ENCODE measurements at regions not wholly inside any gene's neighbourhood (a gene's known extent, or its start where the extent isn't known, plus 50 kb on each side); places are given as distances from the start of the nearest gene placed in this dataset.

GRCh38 chrX:1031521-1032430, 180.7 kb downstream of the CRLF2 start:
- Histone ChIP-seq H3K27me3 (replicated peaks; ENCODE audit: insufficient read depth, low read depth, low read length, poor library complexity) (no peaks in the 10 kb centered on the region), H3K36me3 (ENCODE audit: insufficient read depth, low read length, poor library complexity, severe bottlenecking) (no peaks in the 10 kb centered on the region), H3K4me3 (ENCODE audit: low read depth, low read length, poor library complexity, severe bottlenecking) (no peak overlapping the region), H3K9me3 (ENCODE audit: low read depth, low read length, poor library complexity, severe bottlenecking) (no peaks in the 10 kb centered on the region), H3K4me1 (ENCODE audit: insufficient read depth, low read length, poor library complexity, severe bottlenecking) (no peaks in the 10 kb centered on the region), H3K27ac (ENCODE audit: low read depth, low read length, poor library complexity, severe bottlenecking) (no peak overlapping the region)
- DNase-seq (ENCODE audit: low spot score): no peak
- ChIA-PET CTCF (no interaction called here), POLR2A (ENCODE audit: low non-redundant PET) (no interaction called here)
- intact Hi-C loops (cut with micrococcal nuclease; ENCODE audit: unreplicated experiment): no loop called here
- no peak for TF ChIP-seq CTCF (conservative IDR thresholded peaks at IDR 0.05; ENCODE audit: low read depth, low read length)
- no peak for TF ChIP-seq EZH2 (IDR thresholded peaks at IDR 0.05; ENCODE audit: borderline replicate concordance, low read depth, low read length, poor library complexity, severe bottlenecking)
- BruUV-seq (replicated peaks): no TSS peak

GRCh38 chrX:1029494-1029893, 183.0 kb downstream of the CRLF2 start:
- ChIA-PET CTCF (no interaction called here), POLR2A (ENCODE audit: low non-redundant PET) (no interaction called here)
- no peak for DNase-seq (ENCODE audit: low spot score)
- no peak for TF ChIP-seq CTCF (conservative IDR thresholded peaks at IDR 0.05; ENCODE audit: low read depth, low read length)
- no peaks in the 10 kb centered on the region for H3K27me3 ChIP-seq (replicated peaks; ENCODE audit: insufficient read depth, low read depth, low read length, poor library complexity)
- intact Hi-C loops (cut with micrococcal nuclease; ENCODE audit: unreplicated experiment): no loop called here
- H3K4me1 ChIP-seq (ENCODE audit: insufficient read depth, low read length, poor library complexity, severe bottlenecking): no peaks in the 10 kb centered on the region
- H3K4me3 ChIP-seq (ENCODE audit: low read depth, low read length, poor library complexity, severe bottlenecking): no peak overlapping the region
- no peak overlapping the region for H3K27ac ChIP-seq (ENCODE audit: low read depth, low read length, poor library complexity, severe bottlenecking)
- H3K36me3 ChIP-seq (ENCODE audit: insufficient read depth, low read length, poor library complexity, severe bottlenecking): no peaks in the 10 kb centered on the region
- H3K9me3 ChIP-seq (ENCODE audit: low read depth, low read length, poor library complexity, severe bottlenecking): no peaks in the 10 kb centered on the region
- BruUV-seq (replicated peaks): no TSS peak

GRCh38 chrX:1027680-1028079, 184.8 kb downstream of the CRLF2 start:
- TF ChIP-seq CTCF (conservative IDR thresholded peaks at IDR 0.05; ENCODE audit: low read depth, low read length) (no peak), EZH2 (IDR thresholded peaks at IDR 0.05; ENCODE audit: borderline replicate concordance, low read depth, low read length, poor library complexity, severe bottlenecking) (no peak)
- H3K4me1 ChIP-seq (ENCODE audit: insufficient read depth, low read length, poor library complexity, severe bottlenecking): no peaks in the 10 kb centered on the region
- no peak for DNase-seq (ENCODE audit: low spot score)
- no TSS peak for BruUV-seq (replicated peaks)
- no peak overlapping the region for H3K4me3 ChIP-seq (ENCODE audit: low read depth, low read length, poor library complexity, severe bottlenecking)
- intact Hi-C loops (cut with micrococcal nuclease; ENCODE audit: unreplicated experiment): no loop called here
- POLR2A ChIA-PET (ENCODE audit: low non-redundant PET): no interaction called here
- no peaks in the 10 kb centered on the region for H3K36me3 ChIP-seq (ENCODE audit: insufficient read depth, low read length, poor library complexity, severe bottlenecking)
- CTCF ChIA-PET: no interaction called here
- H3K9me3 ChIP-seq (ENCODE audit: low read depth, low read length, poor library complexity, severe bottlenecking): no peaks in the 10 kb centered on the region
- no peaks in the 10 kb centered on the region for H3K27me3 ChIP-seq (replicated peaks; ENCODE audit: insufficient read depth, low read depth, low read length, poor library complexity)
- no peak overlapping the region for H3K27ac ChIP-seq (ENCODE audit: low read depth, low read length, poor library complexity, severe bottlenecking)

Data from A673 (cell line).